OCI-LY3 (cell line): ENCODE measurements at regions not wholly inside any gene's neighbourhood (a gene's known extent, or its start where the extent isn't known, plus 50 kb on each side); places are given as distances from the start of the nearest gene placed in this dataset.

Source experiments
- CTCF ChIP-seq: fragments of 200-600, 300-600 bp; sonication (generic); IDR thresholded peaks from 2 replicates; pipeline ENCODE4 v1.5.1; 2014; ENCODE audit warnings: antibody characterized with exemption, low read length, low read depth
- EZH2phosphoT487 ChIP-seq: fragments of 200-600 bp; shearing (Covaris generic); IDR thresholded peaks from 2 replicates; pipeline ENCODE4 v1.6.1; 2018; ENCODE audit warnings: antibody characterized with exemption, mixed run types, low read depth

- no peak for TF ChIP-seq CTCF
- TF ChIP-seq EZH2phosphoT487 = no peak
Observed at GRCh38 chr2:56969513-56969912, 785.7 kb downstream of the CCDC85A start.
